H9 (cell line): ENCODE measurements at regions not wholly inside any gene's neighbourhood (a gene's known extent, or its start where the extent isn't known, plus 50 kb on each side); places are given as distances from the start of the nearest gene placed in this dataset.

Experiments
- DNase-seq: peaks from one replicate; pipeline ENCODE4 v3.0.0-alpha.2; 2017
- H2AFZ ChIP-seq: one replicate; pipeline ENCODE4 v1.6.1; 2013; ENCODE audit warnings: mild to moderate bottlenecking, low read length, control low read depth, moderate library complexity
- H2AK5ac ChIP-seq: 2 replicates; pipeline ENCODE4 v1.6.1; 2013; ENCODE audit warnings: low read length, control low read depth, mixed read lengths; ENCODE audit not compliant: insufficient read length
- H2BK120ac ChIP-seq: one replicate; pipeline ENCODE4 v1.6.1; 2013; ENCODE audit warnings: low read depth, mild to moderate bottlenecking, low read length, control low read depth, inconsistent platforms; ENCODE audit not compliant: poor library complexity, severe bottlenecking
- H2BK12ac ChIP-seq: 2 replicates; pipeline ENCODE4 v1.6.1; 2013; ENCODE audit warnings: low read length, control low read depth, mixed read lengths, low read depth; ENCODE audit not compliant: insufficient read length
- H2BK15ac ChIP-seq: 2 replicates; pipeline ENCODE4 v1.6.1; 2013; ENCODE audit warnings: low read depth, low read length, control low read depth
- H2BK20ac ChIP-seq: one replicate; pipeline ENCODE4 v1.6.1; 2013; ENCODE audit warnings: low read depth, mild to moderate bottlenecking, low read length, control low read depth, inconsistent platforms; ENCODE audit not compliant: poor library complexity, severe bottlenecking
- H2BK5ac ChIP-seq: 2 replicates; pipeline ENCODE4 v1.6.1; 2013; ENCODE audit warnings: low read length, control low read depth, mixed read lengths; ENCODE audit not compliant: insufficient read length
- H3K14ac ChIP-seq: 2 replicates; pipeline ENCODE4 v1.6.1; 2013; ENCODE audit warnings: low read length, control low read depth; ENCODE audit not compliant: insufficient read depth
- H3K18ac ChIP-seq: 2 replicates; pipeline ENCODE4 v1.6.1; 2013; ENCODE audit warnings: low read depth, mild to moderate bottlenecking, mixed read lengths, low read length, control low read depth; ENCODE audit not compliant: insufficient read length
- H3K23ac ChIP-seq: 2 replicates; pipeline ENCODE4 v1.6.1; 2013; ENCODE audit warnings: low read length, control low read depth, mixed read lengths, low read depth; ENCODE audit not compliant: insufficient read length
- H3K23me2 ChIP-seq: 2 replicates; pipeline ENCODE4 v1.6.1; 2013; ENCODE audit warnings: low read depth, mild to moderate bottlenecking, mixed read lengths, low read length, control low read depth; ENCODE audit not compliant: insufficient read length, poor library complexity, severe bottlenecking
- H3K27ac ChIP-seq: 2 replicates; pipeline ENCODE4 v1.5.1; 2013; ENCODE audit warnings: low read length, control low read depth, mixed read lengths, low read depth; ENCODE audit not compliant: insufficient read length
- H3K27me3 ChIP-seq: 2 replicates; pipeline ENCODE4 v1.6.1; 2013; ENCODE audit warnings: low read length, control low read depth, inconsistent platforms; ENCODE audit not compliant: insufficient read depth
- H3K4ac ChIP-seq: 2 replicates; pipeline ENCODE4 v1.6.1; 2013; ENCODE audit warnings: low read depth, mild to moderate bottlenecking, control low read depth, inconsistent platforms, low read length, moderate library complexity
- H3K4me1 ChIP-seq: 2 replicates; pipeline ENCODE4 v1.6.1; 2013; ENCODE audit warnings: low read length, control low read depth, inconsistent platforms; ENCODE audit not compliant: insufficient read depth
- H3K4me2 ChIP-seq: 2 replicates; pipeline ENCODE4 v1.6.1; 2013; ENCODE audit warnings: low read length, control low read depth, mixed read lengths; ENCODE audit not compliant: insufficient read length, insufficient read depth
- H3K56ac ChIP-seq: 2 replicates; pipeline ENCODE4 v1.6.1; 2013; ENCODE audit warnings: low read depth, mild to moderate bottlenecking, mixed read lengths, low read length, control low read depth; ENCODE audit not compliant: insufficient read length
- H3K79me1 ChIP-seq: 2 replicates; pipeline ENCODE4 v1.6.1; 2013; ENCODE audit warnings: low read depth, mild to moderate bottlenecking, moderate library complexity, low read length, control low read depth, inconsistent platforms; ENCODE audit not compliant: insufficient read depth, poor library complexity, severe bottlenecking
- H3K79me2 ChIP-seq: 2 replicates; pipeline ENCODE4 v1.6.1; 2013; ENCODE audit warnings: low read length, control low read depth, inconsistent platforms; ENCODE audit not compliant: insufficient read depth
- H3K9ac ChIP-seq: 2 replicates; pipeline ENCODE4 v1.6.1; 2013; ENCODE audit warnings: low read length, control low read depth, mixed read lengths; ENCODE audit not compliant: insufficient read length; ENCODE audit errors: extremely low read depth
- H3K9me3 ChIP-seq: one replicate; pipeline ENCODE4 v1.6.1; 2013; ENCODE audit warnings: low read depth, low read length, inconsistent platforms; ENCODE audit not compliant: control insufficient read depth
- H3T11ph ChIP-seq: one replicate; pipeline ENCODE4 v1.6.1; 2013; ENCODE audit warnings: mild to moderate bottlenecking, low read length, control low read depth, inconsistent platforms
- H4K20me1 ChIP-seq: one replicate; pipeline ENCODE4 v1.6.1; 2013; ENCODE audit not compliant: control insufficient read depth, insufficient read length, insufficient read depth
- H4K5ac ChIP-seq: 2 replicates; pipeline ENCODE4 v1.6.1; 2013; ENCODE audit warnings: low read depth, mild to moderate bottlenecking, mixed read lengths, low read length, control low read depth; ENCODE audit not compliant: insufficient read length
- H4K8ac ChIP-seq: replicated peaks from 2 replicates; pipeline ENCODE4 v1.6.1; 2013; ENCODE audit warnings: low read length, control low read depth, mixed read lengths, low read depth; ENCODE audit not compliant: insufficient read length
- H4K91ac ChIP-seq: 2 replicates; pipeline ENCODE4 v1.6.1; 2013; ENCODE audit warnings: low read depth, mild to moderate bottlenecking, moderate library complexity, mixed read lengths, low read length, control low read depth; ENCODE audit not compliant: insufficient read length
- H3K27ac Mint-ChIP-seq, 3 experiments: 2 replicates in 2 of 3; 3 replicates in 1 of 3; pipeline ENCODE4 v1.8.0; 2020 to 2021; ENCODE audit warnings: mixed read lengths in 3 of 3, mild to moderate bottlenecking in 1 of 3, moderate library complexity in 1 of 3
- H3K27me3 Mint-ChIP-seq: 2 replicates; pipeline ENCODE4 v1.8.0; 2021; ENCODE audit warnings: low read depth, mild to moderate bottlenecking, moderate library complexity, mixed read lengths
- H3K36me3 Mint-ChIP-seq, 3 experiments: 2 replicates in 2 of 3; 3 replicates in 1 of 3; pipeline ENCODE4 v1.8.0; 2020 to 2021; ENCODE audit warnings: low read depth in 3 of 3, mixed read lengths in 3 of 3; ENCODE audit not compliant: insufficient read depth in 1 of 3
- H3K4me1 Mint-ChIP-seq, 2 experiments: 2 replicates each; pipeline ENCODE4 v1.8.0; 2020; ENCODE audit warnings: mixed read lengths in 2 of 2
- H3K4me3 Mint-ChIP-seq, 2 experiments: 2 replicates in 1 of 2; 3 replicates in 1 of 2; pipeline ENCODE4 v1.8.0; 2020 to 2021; ENCODE audit warnings: mild to moderate bottlenecking in 2 of 2, mixed read lengths in 2 of 2, moderate library complexity in 1 of 2
- H3K9me3 Mint-ChIP-seq, 2 experiments: 2 replicates in 1 of 2; 3 replicates in 1 of 2; pipeline ENCODE4 v1.8.0; 2020; ENCODE audit warnings: mild to moderate bottlenecking in 2 of 2, mixed read lengths in 2 of 2, moderate library complexity in 1 of 2
- CTCF ChIP-seq: fragments of 200-600 bp; sonication (generic); conservative IDR thresholded peaks from 3 replicates; pipeline ENCODE4 v1.8.0; 2021; ENCODE audit warnings: antibody characterized with exemption, mild to moderate bottlenecking
- WGBS: extraction: QIAGEN DNeasy Blood & Tissue Kit; methylation state at CpG from one replicate; pipeline ENCODE4 v1.1.7; 2013; ENCODE audit warnings: missing lambda C conversion rate, low lambda C conversion rate, mixed read lengths; ENCODE audit not compliant: insufficient read length; ENCODE audit errors: extremely low coverage; 5-methylcytosine and 5-hydroxymethylcytosine counted together

GRCh38 chr5:15131909-15132308, 260.3 kb upstream of the ANKH start:
- Histone ChIP-seq H3K9me3 (no peaks in the 10 kb centered on the region), H3K56ac (no peak overlapping the region), H3T11ph (no peak overlapping the region), H3K27me3 (no peaks in the 10 kb centered on the region), H3K4ac (no peak overlapping the region), H4K91ac (no peak overlapping the region), H3K27ac (no peak overlapping the region), H2BK5ac (no peak overlapping the region), H3K9ac (no peak overlapping the region), H2BK12ac (no peak overlapping the region), H3K23me2 (no peaks in the 10 kb centered on the region), H4K8ac (no peak overlapping the region), H3K79me2 (no peaks in the 10 kb centered on the region), H2BK20ac (no peak overlapping the region), H3K4me1 (no peaks in the 10 kb centered on the region), H2AFZ (no peak overlapping the region), H3K18ac (no peak overlapping the region), H3K79me1 (no peaks in the 10 kb centered on the region), H2AK5ac (no peak overlapping the region), H4K5ac (no peak overlapping the region), H4K20me1 (no peaks in the 10 kb centered on the region), H2BK120ac (no peak overlapping the region), H3K4me2 (no peak overlapping the region), H3K23ac (no peak overlapping the region), H3K14ac (no peak overlapping the region), H2BK15ac (no peak overlapping the region)
- Mint-ChIP-seq H3K27me3 (no peaks in the 10 kb centered on the region), H3K9me3 (peaks cover 0 to 6% of the 10 kb centered on the region in 2 experiments; a peak in 3 of 5 replicates), H3K36me3 (peaks cover 0 to 5% (median 5%) of the 10 kb centered on the region in 3 experiments; a peak in 4 of 7 replicates), H3K4me1 (peaks cover 4 to 7% of the 10 kb centered on the region in 2 experiments), H3K4me3 (no peak overlapping the region), H3K27ac (no peak overlapping the region)
- no peak for TF ChIP-seq CTCF
- no CpG with 5 or more reads among the region's 5 CpGs for WGBS
- DNase-seq: no peak
